ENCODE measurements at regions not wholly inside any gene's neighbourhood (a gene's known extent, or its start where the extent isn't known, plus 50 kb on each side); places are given as distances from the start of the nearest gene placed in this dataset.
"Not testable (repeated sequence)": the region's sequence is repeated elsewhere in the genome, so short reads cannot be mapped to it uniquely, and the experiment has no call there.

- no peak for DNase-seq
Measured at GRCh38 chr12:75709503-75709902, 198.1 kb upstream of the KRR1 start.

DNA sequence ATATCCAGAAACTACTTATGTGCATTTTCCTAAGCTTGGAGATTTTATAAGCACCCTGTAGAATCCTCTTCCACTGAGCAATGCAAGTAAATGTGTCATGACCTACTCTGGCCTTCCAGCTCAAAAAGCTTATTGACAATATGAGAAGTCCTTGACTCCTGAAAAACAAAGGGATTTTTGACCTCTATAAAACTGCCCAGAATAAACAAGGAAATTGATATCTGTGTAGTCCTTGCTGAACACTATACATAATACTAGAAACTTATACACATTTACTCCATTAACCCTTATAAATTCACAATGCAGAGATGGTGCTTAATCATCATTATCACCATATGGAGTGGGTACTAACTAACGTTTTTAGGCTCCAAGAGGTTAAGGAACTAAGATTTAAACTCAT is 197.4 kb upstream of the KRR1 start:
- DNase-seq, result no peak

DNA sequence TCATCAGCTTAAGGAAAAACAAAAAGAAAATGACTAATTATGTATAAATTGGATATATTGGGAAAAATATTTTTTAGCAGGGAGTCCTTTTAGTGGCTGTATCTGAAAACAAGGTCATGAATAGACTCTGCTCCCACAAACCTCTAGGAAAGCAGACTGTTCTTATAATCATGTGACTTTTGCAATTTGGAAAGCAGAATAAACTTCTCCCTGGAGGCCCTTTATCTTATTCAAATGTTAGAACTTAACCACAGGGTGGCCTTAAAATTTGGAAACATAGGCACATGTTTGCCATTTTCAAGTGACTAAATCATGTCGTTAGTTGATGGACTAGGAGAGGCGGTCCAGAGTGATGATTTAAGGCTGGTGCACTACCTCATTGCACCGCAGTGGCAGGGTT is 196.6 kb upstream of the KRR1 start:
- no peak for DNase-seq

DNA sequence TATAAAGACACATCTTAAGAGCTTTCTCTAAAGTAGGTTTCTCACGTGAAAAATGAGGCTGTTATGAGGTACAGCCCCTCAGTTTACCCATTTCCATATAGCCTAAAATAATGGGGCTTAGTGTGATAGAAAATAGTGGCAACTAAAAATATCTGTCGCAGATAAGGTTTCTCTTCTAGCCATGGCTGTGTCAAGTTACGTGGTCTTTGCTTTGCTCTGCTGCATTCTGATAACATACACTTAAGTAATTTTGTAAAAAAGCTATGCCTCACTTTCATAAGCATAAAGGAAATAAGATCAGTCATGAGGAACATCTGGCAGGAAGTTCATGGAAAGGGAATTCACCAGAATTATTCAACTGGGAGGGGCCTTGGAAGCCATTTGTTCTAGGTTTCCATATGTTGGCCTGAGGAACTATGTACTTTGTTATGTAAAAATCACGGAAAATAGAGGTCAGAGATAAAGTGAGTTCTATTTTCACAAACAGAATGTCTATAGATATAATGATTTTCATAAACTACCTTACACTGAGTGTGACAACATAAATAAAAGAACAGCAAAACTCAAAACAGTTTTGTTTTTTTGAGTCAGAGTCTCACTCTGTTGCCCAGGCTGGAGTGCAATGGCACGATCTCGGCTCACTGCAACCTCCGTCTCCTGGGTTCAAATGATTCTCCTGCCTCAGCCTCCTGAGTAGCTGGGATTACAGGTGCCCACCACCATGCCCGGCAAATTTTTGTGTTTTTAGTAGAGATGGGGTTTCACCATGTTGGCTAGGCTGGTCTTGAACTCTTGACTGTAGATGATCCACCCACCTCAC is 195.6 kb upstream of the KRR1 start:
- no peak for DNase-seq

- DNase-seq, result peak in 2 of 58 donors; percentile 10 to 14
Measured at GRCh38 chr12:75705749-75706711, 194.6 kb upstream of the KRR1 start.

DNA sequence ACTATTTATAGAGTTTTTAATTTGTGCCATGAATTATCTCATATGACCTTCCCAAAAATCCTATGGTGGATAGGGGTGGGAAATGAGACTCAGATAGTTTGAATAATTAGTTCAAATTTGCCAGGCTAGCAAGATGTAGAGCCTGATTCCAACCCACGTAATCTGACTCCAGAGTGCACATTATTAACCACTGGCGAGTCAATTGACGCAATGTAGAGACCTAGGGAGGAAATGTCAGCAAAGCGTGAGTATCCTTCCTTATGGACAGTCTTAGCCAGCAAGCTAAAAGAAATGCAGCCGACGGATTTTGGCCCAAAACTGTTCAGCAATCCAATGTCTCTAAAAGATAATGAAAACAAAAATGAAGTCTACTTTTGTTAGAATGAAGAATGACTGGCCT is 193.3 kb upstream of the KRR1 start:
- DNase-seq, result no peak

DNA sequence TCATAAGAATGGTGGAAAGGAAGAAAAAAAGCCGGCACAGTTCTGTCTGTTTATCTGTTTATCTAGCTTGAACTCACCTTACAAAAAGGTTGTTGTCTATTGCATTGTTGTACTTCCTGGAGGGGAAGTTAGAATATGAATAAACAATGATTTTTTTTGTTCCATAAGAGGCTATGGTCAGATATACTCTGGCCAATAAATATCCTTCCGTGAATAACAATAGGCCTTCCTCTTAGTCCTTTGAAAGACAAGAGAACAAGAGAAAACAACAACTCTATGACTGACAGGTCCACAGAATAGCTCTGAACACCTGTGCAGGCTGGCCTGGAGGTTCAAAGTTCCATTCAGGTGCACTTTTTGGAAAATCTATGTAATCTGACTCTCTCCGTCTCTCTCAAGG is 192.8 kb upstream of the KRR1 start:
- no peak for DNase-seq

DNA sequence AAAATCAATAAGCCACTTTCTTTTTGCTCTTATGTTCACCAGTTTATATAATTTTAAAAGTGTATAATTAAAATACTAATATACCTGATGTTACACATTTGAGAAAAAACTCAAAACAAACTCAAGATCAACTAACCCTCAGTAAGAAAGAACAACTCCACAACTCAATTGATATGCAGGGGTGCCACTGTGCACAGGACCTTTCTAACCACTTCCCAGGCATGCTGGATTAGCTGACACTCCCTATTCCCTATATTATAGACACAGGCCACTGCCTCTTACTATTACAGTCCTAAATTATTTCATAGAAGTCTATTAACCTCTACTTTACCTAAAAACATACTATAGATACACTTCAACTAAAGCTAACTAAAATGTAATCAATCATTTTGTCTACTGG is 191.7 kb upstream of the KRR1 start:
- DNase-seq, result no peak

GRCh38 chr12:75702477-75703093 is 191.2 kb upstream of the KRR1 start:
- no peak for DNase-seq

GRCh38 chr12:75701859-75702258 is 190.4 kb upstream of the KRR1 start:
- DNase-seq, result no peak

DNA sequence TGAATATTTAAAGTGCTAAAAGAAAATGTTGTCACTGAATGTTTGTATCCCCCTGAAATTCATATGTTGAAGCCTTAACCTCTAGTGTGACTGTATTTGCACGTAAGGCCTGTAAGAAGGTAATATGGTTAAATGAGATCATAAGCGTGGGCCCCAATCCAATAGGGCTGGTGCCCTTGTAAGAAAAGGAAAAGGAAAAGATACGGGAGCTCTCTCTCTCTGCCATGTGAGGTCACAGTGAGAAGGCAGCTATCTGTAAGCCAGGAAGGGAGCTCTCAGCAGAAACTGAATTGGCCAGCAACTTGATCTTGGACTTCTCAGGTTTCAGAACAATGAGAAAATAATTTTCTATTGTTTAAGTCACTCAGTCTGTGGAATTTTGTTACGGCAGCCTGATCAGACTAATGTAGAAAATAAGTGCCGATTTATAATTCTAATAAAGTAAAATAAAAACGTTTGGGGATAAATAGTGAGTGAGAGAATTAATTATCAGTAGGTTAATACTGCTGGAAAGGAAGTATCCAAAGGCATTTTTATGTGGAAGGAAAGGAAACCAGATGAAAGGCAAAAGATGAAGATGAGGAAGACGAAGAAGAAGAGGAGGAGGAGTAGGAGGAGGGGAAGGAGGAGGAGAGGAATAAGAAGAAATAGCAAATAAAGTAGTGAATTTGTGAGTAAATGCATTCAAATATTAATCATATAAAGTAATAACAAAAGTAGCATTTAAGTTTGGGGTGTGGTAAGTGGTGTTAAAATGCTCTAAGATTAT is 188.5 kb upstream of the KRR1 start:
- DNase-seq, result no peak

DNA sequence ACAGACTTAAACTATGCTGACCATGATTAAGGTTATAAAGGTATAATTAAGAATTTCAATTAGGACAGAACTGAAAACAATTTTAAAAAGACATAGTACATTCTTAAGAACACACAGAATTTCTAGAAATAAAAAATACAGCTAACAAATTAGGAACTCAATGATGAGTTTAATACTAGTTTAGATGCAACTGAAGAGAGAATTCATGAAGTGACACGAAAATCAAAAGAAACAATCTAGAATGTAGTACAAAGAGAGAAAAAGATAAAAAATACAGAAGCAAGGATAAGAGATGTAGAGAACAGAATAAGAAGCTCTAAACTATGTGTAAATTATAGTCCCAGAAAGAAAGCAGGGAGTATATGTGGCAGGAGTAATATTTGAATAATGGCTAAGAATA is 187.8 kb upstream of the KRR1 start:
- DNase-seq, result no peak

- no peak for DNase-seq
Measured at GRCh38 chr12:75698052-75698451, 186.6 kb upstream of the KRR1 start.

- DNase-seq, result no peak
Measured at GRCh38 chr12:75695926-75696325, 184.5 kb upstream of the KRR1 start.

DNA sequence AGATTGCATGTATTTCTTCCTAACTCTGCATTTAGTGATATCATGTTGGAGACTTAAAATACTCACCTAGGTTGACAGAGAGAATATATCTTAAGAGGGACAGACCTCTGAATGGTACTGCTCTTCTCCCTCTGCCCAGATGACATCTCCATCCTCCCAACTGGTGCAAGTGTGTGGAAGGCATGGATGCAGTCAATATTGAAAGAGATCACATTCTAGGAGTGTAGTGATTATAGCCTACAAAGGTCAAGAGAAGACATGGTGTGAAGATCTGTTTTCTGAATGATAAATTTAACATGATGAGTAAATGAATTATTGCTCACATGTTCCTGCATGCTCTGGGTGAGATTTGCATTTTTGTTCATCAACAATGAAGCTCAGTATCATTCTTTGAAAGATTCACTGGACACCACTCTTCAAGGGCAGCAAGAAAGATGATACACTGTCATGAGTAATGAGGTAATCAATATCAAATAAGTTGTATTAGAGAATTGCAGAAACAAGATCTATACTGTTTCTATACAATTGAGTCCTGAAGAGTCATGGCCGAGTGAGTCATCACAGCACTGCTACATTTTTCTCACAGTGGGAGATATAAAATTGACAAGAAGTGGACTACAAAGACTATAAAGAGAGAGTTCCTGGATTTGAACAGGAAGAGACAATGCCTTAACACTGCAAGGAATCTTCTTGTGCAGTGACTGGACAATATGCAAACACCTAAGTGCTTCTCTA is 183.3 kb upstream of the KRR1 start:
- no peak for DNase-seq

- DNase-seq, result no peak
Measured at GRCh38 chr12:75692876-75693275, 181.5 kb upstream of the KRR1 start.

DNA sequence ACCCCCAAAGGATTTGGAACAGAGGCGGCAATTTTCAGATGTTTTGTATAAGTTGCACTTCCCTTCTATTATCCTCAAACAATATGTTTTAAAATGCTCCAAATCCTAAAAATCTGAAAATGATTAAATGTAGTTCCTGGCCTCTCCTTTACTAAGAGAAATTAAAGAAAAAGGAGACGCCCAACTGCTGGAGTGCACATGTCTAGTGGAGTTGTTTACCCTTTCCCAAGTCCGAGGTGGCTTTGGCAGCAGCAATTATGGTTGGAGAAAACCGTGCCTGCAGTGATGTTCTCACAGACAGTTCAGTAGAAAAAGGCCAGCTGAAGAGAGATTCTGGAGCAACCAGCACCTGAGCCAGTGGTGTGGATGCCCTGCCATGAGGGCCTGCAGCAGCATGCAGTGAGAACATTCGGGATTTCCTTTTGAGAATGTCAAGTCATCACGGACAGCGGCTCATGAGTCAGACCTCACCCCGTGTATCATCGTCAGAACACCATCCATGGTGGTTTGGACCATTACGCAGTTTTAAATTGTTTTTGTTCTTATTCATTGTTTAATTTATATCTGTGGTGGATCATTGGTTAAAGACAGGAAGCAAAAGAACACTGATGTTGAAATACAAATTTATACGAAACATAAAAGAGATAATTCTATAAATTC is 179.0 kb upstream of the KRR1 start:
- DNase-seq, result no peak

GRCh38 chr12:75686233-75686632 is 174.8 kb upstream of the KRR1 start:
- not testable (repeated sequence) for DNase-seq

- DNase-seq, result no peak
Measured at GRCh38 chr12:75685617-75686225, 174.3 kb upstream of the KRR1 start.

Data from anterior cingulate cortex (tissue), 58 donors.